ENCODE measurements at regions not wholly inside any gene's neighbourhood (a gene's known extent, or its start where the extent isn't known, plus 50 kb on each side); places are given as distances from the start of the nearest gene placed in this dataset.

DNA sequence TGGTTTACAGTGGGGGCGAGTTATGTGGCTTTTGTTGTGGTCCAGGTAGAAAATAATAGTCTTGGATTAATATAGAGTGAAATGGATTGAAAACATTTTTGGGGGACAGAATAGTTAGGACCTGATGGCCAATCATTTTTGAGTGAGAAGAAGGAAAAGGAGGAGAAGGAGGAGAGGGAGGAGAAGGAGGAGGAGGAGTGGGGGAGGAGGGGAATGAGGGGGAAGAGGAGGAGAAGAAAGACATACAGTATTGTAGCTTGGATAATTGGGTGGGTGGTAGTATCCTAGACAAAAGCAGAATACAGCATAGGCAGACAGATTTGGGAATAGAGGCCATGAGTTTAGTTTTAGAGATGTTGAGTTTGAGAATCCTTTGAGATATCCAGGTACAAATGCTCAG, 101.6 kb downstream of the GATA6 start:
- Histone ChIP-seq H3K9me3 (ENCODE audit: low read length) (no peaks in the 10 kb centered on the region), H3K4me1 (ENCODE audit: insufficient read depth, low read length, severe bottlenecking) (no peaks in the 10 kb centered on the region), H3K27me3 (ENCODE audit: insufficient read depth, low read length) (no peaks in the 10 kb centered on the region), H3K4me3 (ENCODE audit: low read depth, low read length, poor library complexity, severe bottlenecking) (no peak overlapping the region), H2AFZ (ENCODE audit: low read length) (no peak overlapping the region), H3K36me3 (ENCODE audit: insufficient read depth, low read length) (no peaks in the 10 kb centered on the region), H3K9me2 (ENCODE audit: low read depth, low read length) (no peaks in the 10 kb centered on the region), H3K27ac (ENCODE audit: low read depth, low read length, poor library complexity, severe bottlenecking) (no peak overlapping the region), H4K20me1 (ENCODE audit: insufficient read depth, low read length) (no peaks in the 10 kb centered on the region), H3K4me2 (ENCODE audit: low read length) (no peak overlapping the region), H3K79me2 (ENCODE audit: insufficient read depth, low read length) (no peaks in the 10 kb centered on the region), H3K9ac (ENCODE audit: low read length) (no peak overlapping the region), H3F3A (ENCODE audit: insufficient read depth, low read length) (no peaks in the 10 kb centered on the region)
- TF ChIP-seq, protein P1, sequence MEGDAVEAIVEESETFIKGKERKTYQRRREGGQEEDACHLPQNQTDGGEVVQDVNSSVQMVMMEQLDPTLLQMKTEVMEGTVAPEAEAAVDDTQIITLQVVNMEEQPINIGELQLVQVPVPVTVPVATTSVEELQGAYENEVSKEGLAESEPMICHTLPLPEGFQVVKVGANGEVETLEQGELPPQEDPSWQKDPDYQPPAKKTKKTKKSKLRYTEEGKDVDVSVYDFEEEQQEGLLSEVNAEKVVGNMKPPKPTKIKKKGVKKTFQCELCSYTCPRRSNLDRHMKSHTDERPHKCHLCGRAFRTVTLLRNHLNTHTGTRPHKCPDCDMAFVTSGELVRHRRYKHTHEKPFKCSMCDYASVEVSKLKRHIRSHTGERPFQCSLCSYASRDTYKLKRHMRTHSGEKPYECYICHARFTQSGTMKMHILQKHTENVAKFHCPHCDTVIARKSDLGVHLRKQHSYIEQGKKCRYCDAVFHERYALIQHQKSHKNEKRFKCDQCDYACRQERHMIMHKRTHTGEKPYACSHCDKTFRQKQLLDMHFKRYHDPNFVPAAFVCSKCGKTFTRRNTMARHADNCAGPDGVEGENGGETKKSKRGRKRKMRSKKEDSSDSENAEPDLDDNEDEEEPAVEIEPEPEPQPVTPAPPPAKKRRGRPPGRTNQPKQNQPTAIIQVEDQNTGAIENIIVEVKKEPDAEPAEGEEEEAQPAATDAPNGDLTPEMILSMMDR (IDR thresholded peaks at IDR 0.05; ENCODE audit: low read length) = no peak
- TF ChIP-seq EZH2 (IDR thresholded peaks at IDR 0.05; ENCODE audit: borderline replicate concordance, low read length) = no peak

DNA sequence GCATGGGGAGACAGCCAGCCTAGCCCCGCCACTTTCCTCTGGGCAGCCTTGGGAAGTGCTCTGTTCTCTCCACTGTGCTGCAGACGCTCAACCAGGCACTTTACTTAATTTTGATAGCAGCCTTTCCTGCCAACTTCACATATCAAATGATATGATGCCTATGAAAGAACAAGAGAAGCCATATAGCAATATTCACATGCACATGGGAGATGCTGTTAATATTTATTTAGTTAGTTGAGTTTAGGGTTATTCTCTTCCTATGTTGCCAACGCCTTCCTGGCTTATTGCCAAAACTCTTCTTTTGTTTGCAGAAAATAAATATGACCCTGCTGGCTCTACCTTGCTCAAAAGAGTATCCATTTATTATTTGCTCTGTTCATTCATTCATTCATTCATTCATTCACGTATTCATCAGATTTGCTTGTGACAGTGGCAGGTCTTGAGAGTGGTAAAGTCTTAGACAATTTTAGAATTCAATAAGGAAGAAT, 99.3 kb downstream of the GATA6 start:
- H4K20me1 ChIP-seq (ENCODE audit: insufficient read depth, low read length) = no peaks in the 10 kb centered on the region
- H3F3A ChIP-seq (ENCODE audit: insufficient read depth, low read length) = no peaks in the 10 kb centered on the region
- H3K27me3 ChIP-seq (ENCODE audit: insufficient read depth, low read length) = no peaks in the 10 kb centered on the region
- no peaks in the 10 kb centered on the region for H3K79me2 ChIP-seq (ENCODE audit: insufficient read depth, low read length)
- no peak overlapping the region for H3K4me3 ChIP-seq (ENCODE audit: low read depth, low read length, poor library complexity, severe bottlenecking)
- no peaks in the 10 kb centered on the region for H3K36me3 ChIP-seq (ENCODE audit: insufficient read depth, low read length)
- H3K27ac ChIP-seq (ENCODE audit: low read depth, low read length, poor library complexity, severe bottlenecking) = no peak overlapping the region
- no peaks in the 10 kb centered on the region for H3K4me1 ChIP-seq (ENCODE audit: insufficient read depth, low read length, severe bottlenecking)
- TF ChIP-seq EZH2 (IDR thresholded peaks at IDR 0.05; ENCODE audit: borderline replicate concordance, low read length) = no peak
- TF ChIP-seq, protein P1 (IDR thresholded peaks at IDR 0.05; ENCODE audit: low read length) = no peak
- H3K9me2 ChIP-seq (ENCODE audit: low read depth, low read length) = no peaks in the 10 kb centered on the region
- H2AFZ ChIP-seq (ENCODE audit: low read length) = no peak overlapping the region
- no peak overlapping the region for H3K9ac ChIP-seq (ENCODE audit: low read length)
- H3K9me3 ChIP-seq (ENCODE audit: low read length) = no peaks in the 10 kb centered on the region
- no peak overlapping the region for H3K4me2 ChIP-seq (ENCODE audit: low read length)

DNA sequence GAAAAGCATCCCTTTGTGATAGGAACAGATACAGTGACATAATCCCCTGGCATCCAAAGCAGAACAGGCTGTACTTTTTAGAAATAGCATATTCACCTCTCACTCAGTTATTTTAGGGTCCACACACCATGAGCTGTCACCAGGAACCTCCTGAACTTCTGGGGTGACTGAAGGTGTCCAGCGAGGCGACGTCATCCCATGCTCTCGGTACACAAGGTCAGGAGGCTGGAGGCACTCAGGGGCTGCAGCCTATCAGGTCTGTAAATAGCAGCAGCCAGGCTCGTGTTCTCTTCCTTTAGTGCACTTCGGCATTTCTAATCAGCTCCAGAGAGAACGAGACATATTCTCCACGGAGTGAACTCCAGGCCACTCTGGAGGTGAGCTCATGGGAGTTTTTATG, 98.3 kb downstream of the GATA6 start:
- Histone ChIP-seq H3K79me2 (ENCODE audit: insufficient read depth, low read length) (no peaks in the 10 kb centered on the region), H3K27ac (ENCODE audit: low read depth, low read length, poor library complexity, severe bottlenecking) (no peak overlapping the region), H3K27me3 (ENCODE audit: insufficient read depth, low read length) (no peaks in the 10 kb centered on the region), H3K4me1 (ENCODE audit: insufficient read depth, low read length, severe bottlenecking) (no peaks in the 10 kb centered on the region), H3F3A (ENCODE audit: insufficient read depth, low read length) (no peaks in the 10 kb centered on the region), H3K36me3 (ENCODE audit: insufficient read depth, low read length) (no peaks in the 10 kb centered on the region), H3K4me2 (ENCODE audit: low read length) (no peak overlapping the region), H3K9me3 (ENCODE audit: low read length) (no peaks in the 10 kb centered on the region), H2AFZ (ENCODE audit: low read length) (no peak overlapping the region), H3K9me2 (ENCODE audit: low read depth, low read length) (no peaks in the 10 kb centered on the region), H3K9ac (ENCODE audit: low read length) (no peak overlapping the region), H3K4me3 (ENCODE audit: low read depth, low read length, poor library complexity, severe bottlenecking) (no peak overlapping the region), H4K20me1 (ENCODE audit: insufficient read depth, low read length) (no peaks in the 10 kb centered on the region)
- no peak for TF ChIP-seq EZH2 (IDR thresholded peaks at IDR 0.05; ENCODE audit: borderline replicate concordance, low read length)
- TF ChIP-seq, protein P1 (IDR thresholded peaks at IDR 0.05; ENCODE audit: low read length) = no peak

All from OCI-LY1 (cell line).